ENCODE measurements at regions not wholly inside any gene's neighbourhood (a gene's known extent, or its start where the extent isn't known, plus 50 kb on each side); places are given as distances from the start of the nearest gene placed in this dataset.
"Not testable (repeated sequence)": the region's sequence is repeated elsewhere in the genome, so short reads cannot be mapped to it uniquely, and the experiment has no call there.

- DNase-seq (ENCODE audit: low spot score in 2 of 2) (no peak), FAIRE-seq (no peak)
Observed at GRCh38 chr4:128424527-128425497, 137.2 kb upstream of the PGRMC2 start.

- not testable (repeated sequence) for DNase-seq (ENCODE audit: low spot score in 2 of 2); FAIRE-seq
Observed at GRCh38 chr4:128422296-128422695, 134.7 kb upstream of the PGRMC2 start.

- FAIRE-seq (no peak), DNase-seq (ENCODE audit: low spot score in 2 of 2) (no peak)
Observed at GRCh38 chr4:128416921-128417320, 129.3 kb upstream of the PGRMC2 start.

GRCh38 chr4:128410037-128410436 is 122.4 kb upstream of the PGRMC2 start:
- DNase-seq (ENCODE audit: low spot score in 2 of 2) (no peak), FAIRE-seq (no peak)

GRCh38 chr4:128403586-128403985 is 116.0 kb upstream of the PGRMC2 start:
- FAIRE-seq, result no peak
- DNase-seq (ENCODE audit: low spot score in 2 of 2), result no peak

GRCh38 chr4:128394778-128395177 is 107.2 kb upstream of the PGRMC2 start:
- DNase-seq (ENCODE audit: low spot score in 2 of 2) (no peak), FAIRE-seq (no peak)

GRCh38 chr4:128393101-128393704 is 105.6 kb upstream of the PGRMC2 start:
- no peak for DNase-seq (ENCODE audit: low spot score in 2 of 2)

GRCh38 chr4:128390475-128390996 is 102.9 kb upstream of the PGRMC2 start:
- no peak for FAIRE-seq
- DNase-seq (ENCODE audit: low spot score in 2 of 2), result no peak

More at GRCh38 chr4:128393101-128393704, 105.6 kb upstream of the PGRMC2 start:
- no peak for FAIRE-seq

GRCh38 chr4:128388796-128389195 is 101.2 kb upstream of the PGRMC2 start:
- no peak for FAIRE-seq

GRCh38 chr4:128388352-128388630 is 100.7 kb upstream of the PGRMC2 start:
- DNase-seq (ENCODE audit: low spot score in 2 of 2) (no peak), FAIRE-seq (no peak)

More at GRCh38 chr4:128388796-128389195, 101.2 kb upstream of the PGRMC2 start:
- no peak for DNase-seq (ENCODE audit: low spot score in 2 of 2)

GRCh38 chr4:128387600-128388351 is 100.2 kb upstream of the PGRMC2 start:
- no peak for DNase-seq (ENCODE audit: low spot score in 2 of 2)
- FAIRE-seq, result no peak

- DNase-seq (ENCODE audit: low spot score in 2 of 2) (peak; percentile 18 to 50), FAIRE-seq (no peak)
Observed at GRCh38 chr4:128386761-128387599, 99.4 kb upstream of the PGRMC2 start.

GRCh38 chr4:128385683-128386304 is 98.2 kb upstream of the PGRMC2 start:
- FAIRE-seq (no peak), DNase-seq (ENCODE audit: low spot score in 2 of 2) (no peak)

GRCh38 chr4:128384765-128385598 is 97.4 kb upstream of the PGRMC2 start:
- FAIRE-seq (no peak), DNase-seq (ENCODE audit: low spot score in 2 of 2) (no peak)

- no peak for DNase-seq (ENCODE audit: low spot score in 2 of 2)
- no peak for FAIRE-seq
Observed at GRCh38 chr4:128384091-128384520, 96.5 kb upstream of the PGRMC2 start.

- FAIRE-seq, result no peak
Observed at GRCh38 chr4:128381748-128382559, 94.3 kb upstream of the PGRMC2 start.

GRCh38 chr4:128380306-128380705 is 92.7 kb upstream of the PGRMC2 start:
- DNase-seq (ENCODE audit: low spot score in 2 of 2) (no peak), FAIRE-seq (no peak)

More at GRCh38 chr4:128381748-128382559, 94.3 kb upstream of the PGRMC2 start:
- DNase-seq (ENCODE audit: low spot score in 2 of 2), result no peak

GRCh38 chr4:128379860-128380259 is 92.2 kb upstream of the PGRMC2 start:
- no peak for DNase-seq (ENCODE audit: low spot score in 2 of 2)
- FAIRE-seq, result no peak
